ACC112 (cell line): ENCODE measurements at regions not wholly inside any gene's neighbourhood (a gene's known extent, or its start where the extent isn't known, plus 50 kb on each side); places are given as distances from the start of the nearest gene placed in this dataset.

Experiments used
- H2AFZ ChIP-seq: fragments of 200-600 bp; sonication (generic); one replicate; pipeline ENCODE4 v1.6.0; 2017; ENCODE audit warnings: antibody characterized with exemption, low read length; ENCODE audit not compliant: unreplicated experiment
- H3K27ac ChIP-seq: fragments of 200-600 bp; sonication (generic); 2 replicates; pipeline ENCODE4 v1.5.1; 2014; ENCODE audit warnings: low read depth, mild to moderate bottlenecking, antibody characterized with exemption, low read length, moderate library complexity
- H3K27me3 ChIP-seq: fragments of 200-600 bp; sonication (generic); 2 replicates; pipeline ENCODE4 v1.6.1; 2014; ENCODE audit warnings: mild to moderate bottlenecking, antibody characterized with exemption, low read length, moderate library complexity, mixed read lengths; ENCODE audit not compliant: insufficient read depth
- H3K36me3 ChIP-seq: fragments of 200-600 bp; sonication (generic); 2 replicates; pipeline ENCODE4 v1.6.1; 2016; ENCODE audit warnings: mild to moderate bottlenecking, antibody characterized with exemption, low read length, moderate library complexity, mixed read lengths; ENCODE audit not compliant: insufficient read depth
- H3K4me1 ChIP-seq: fragments of 200-600 bp; sonication (generic); one replicate; pipeline ENCODE4 v1.6.1; 2016; ENCODE audit warnings: low read length, mixed read lengths; ENCODE audit not compliant: insufficient read depth, unreplicated experiment, control insufficient read depth
- H3K4me3 ChIP-seq: fragments of 200-600 bp; sonication (generic); 2 replicates; pipeline ENCODE4 v1.5.1; 2014; ENCODE audit warnings: mild to moderate bottlenecking, low read depth, low read length
- H3K79me2 ChIP-seq: fragments of 200-600 bp; sonication (generic); one replicate; pipeline ENCODE4 v1.6.0; 2016; ENCODE audit warnings: low read length; ENCODE audit not compliant: control insufficient read depth, unreplicated experiment, insufficient read depth

- H3K79me2 ChIP-seq, result no peaks in the 10 kb centered on the region
- no peak overlapping the region for H3K4me3 ChIP-seq
- H3K27me3 ChIP-seq, result peaks cover 31% of the 10 kb centered on the region
- H3K4me1 ChIP-seq, result peaks cover 9% of the 10 kb centered on the region
- H3K27ac ChIP-seq, result no peak overlapping the region
- H3K36me3 ChIP-seq, result no peaks in the 10 kb centered on the region
- no peak overlapping the region for H2AFZ ChIP-seq
Measured at GRCh38 chr1:63112155-63112900, 210.0 kb upstream of the FOXD3 start.

- Histone ChIP-seq H2AFZ (peak overlapping the region; percentile 11), H3K36me3 (no peaks in the 10 kb centered on the region), H3K4me3 (no peak overlapping the region), H3K27ac (no peak overlapping the region), H3K27me3 (peaks cover 4% of the 10 kb centered on the region; the same call in 1 of the 2 replicates), H3K79me2 (no peaks in the 10 kb centered on the region), H3K4me1 (peaks cover 9% of the 10 kb centered on the region)
Measured at GRCh38 chr1:63115527-63115926, 206.8 kb upstream of the FOXD3 start.

DNA sequence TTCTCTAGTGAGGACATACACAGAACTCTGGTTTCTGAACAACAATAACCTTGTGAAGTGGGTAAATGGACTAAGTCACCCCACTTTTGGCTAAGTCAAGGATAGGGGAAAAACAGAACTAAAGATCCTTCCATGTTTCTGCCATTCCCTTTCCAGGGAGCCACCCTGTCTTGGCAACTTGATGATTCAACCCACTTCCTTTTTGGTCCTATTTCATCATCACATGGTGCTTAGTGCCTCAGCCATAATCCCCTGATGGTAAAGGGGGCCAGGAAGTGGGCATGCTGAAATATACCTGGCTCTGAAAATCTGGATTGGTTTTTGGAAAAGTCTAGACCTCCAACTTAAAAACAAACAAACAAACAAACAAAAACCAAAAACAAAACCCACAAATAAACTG is 206.4 kb upstream of the FOXD3 start:
- Histone ChIP-seq H3K27me3 (no peaks in the 10 kb centered on the region), H2AFZ (peak overlapping the region; percentile 11), H3K4me1 (peaks cover 9% of the 10 kb centered on the region), H3K36me3 (no peaks in the 10 kb centered on the region), H3K4me3 (no peak overlapping the region), H3K27ac (no peak overlapping the region), H3K79me2 (no peaks in the 10 kb centered on the region)

GRCh38 chr1:63119575-63120155 is 202.7 kb upstream of the FOXD3 start:
- H3K4me1 ChIP-seq, result peaks cover 14% of the 10 kb centered on the region
- no peak overlapping the region for H2AFZ ChIP-seq
- no peak overlapping the region for H3K27ac ChIP-seq
- H3K36me3 ChIP-seq, result no peaks in the 10 kb centered on the region
- H3K27me3 ChIP-seq, result no peaks in the 10 kb centered on the region
- H3K4me3 ChIP-seq, result no peak overlapping the region
- no peaks in the 10 kb centered on the region for H3K79me2 ChIP-seq

- no peaks in the 10 kb centered on the region for H3K36me3 ChIP-seq
- no peak overlapping the region for H3K27ac ChIP-seq
- no peak overlapping the region for H3K4me3 ChIP-seq
- H3K27me3 ChIP-seq, result no peaks in the 10 kb centered on the region
- no peak overlapping the region for H2AFZ ChIP-seq
- H3K4me1 ChIP-seq, result peaks cover 18% of the 10 kb centered on the region
- H3K79me2 ChIP-seq, result no peaks in the 10 kb centered on the region
Measured at GRCh38 chr1:63122079-63122478, 200.3 kb upstream of the FOXD3 start.

DNA sequence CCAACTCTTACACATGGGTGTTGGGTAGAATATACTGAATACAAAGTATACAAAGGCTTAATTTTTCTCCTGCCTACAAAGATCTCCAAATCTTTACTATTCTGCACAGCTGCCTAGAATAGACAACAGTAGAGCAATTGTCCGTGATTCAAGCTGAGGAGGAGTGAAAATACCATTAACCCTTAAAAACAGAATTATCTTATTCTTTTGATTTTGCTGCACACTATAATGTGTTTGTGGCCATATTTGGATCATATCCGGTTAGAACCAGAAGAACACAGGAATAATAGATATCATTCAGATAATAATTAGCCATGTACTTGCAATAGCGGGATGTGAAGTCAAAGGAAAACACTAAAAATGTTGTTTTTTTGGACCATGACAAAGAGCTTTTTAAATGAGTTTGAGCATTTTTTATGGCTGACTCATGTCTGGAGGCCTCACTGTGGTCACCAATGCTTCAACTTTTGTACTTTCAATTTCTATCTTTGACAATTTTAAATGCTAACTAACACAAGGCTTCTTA is 197.6 kb upstream of the FOXD3 start:
- Histone ChIP-seq H2AFZ (peak overlapping the region; percentile 67), H3K36me3 (no peaks in the 10 kb centered on the region)

DNA sequence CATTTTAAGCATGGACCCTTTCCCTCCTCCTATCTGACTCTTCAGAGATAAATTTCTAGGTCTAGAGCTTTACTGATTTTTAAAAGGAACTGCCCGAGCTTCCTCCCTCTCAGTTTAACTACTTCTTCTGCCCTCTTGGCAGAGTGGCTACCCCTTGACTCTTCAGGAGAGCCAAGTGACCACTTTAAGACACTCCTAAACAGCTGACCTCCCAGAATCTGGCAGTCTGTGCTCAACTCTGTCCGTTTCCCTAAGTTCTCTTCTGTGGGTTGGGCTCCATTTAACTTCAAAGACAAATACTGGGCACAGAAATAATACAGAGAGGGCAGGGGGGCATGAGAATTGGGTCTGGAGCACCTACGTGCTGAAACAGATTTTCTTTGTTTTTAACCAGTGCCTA is 196.3 kb upstream of the FOXD3 start:
- Histone ChIP-seq H3K4me3 (no peak overlapping the region), H3K4me1 (peaks cover 18% of the 10 kb centered on the region), H3K36me3 (no peaks in the 10 kb centered on the region), H3K79me2 (no peaks in the 10 kb centered on the region), H3K27me3 (no peaks in the 10 kb centered on the region), H3K27ac (no peak overlapping the region), H2AFZ (peak overlapping the region; percentile 61)

More for the DNA sequence above, 197.6 kb upstream of the FOXD3 start:
- no peaks in the 10 kb centered on the region for H3K79me2 ChIP-seq
- H3K27ac ChIP-seq, result peak overlapping the region; percentile 71
- no peaks in the 10 kb centered on the region for H3K27me3 ChIP-seq
- H3K4me1 ChIP-seq, result peaks cover 18% of the 10 kb centered on the region
- peak overlapping the region; percentile 66 for H3K4me3 ChIP-seq

GRCh38 chr1:63127376-63127775 is 195.0 kb upstream of the FOXD3 start:
- Histone ChIP-seq H3K27ac (no peak overlapping the region), H2AFZ (no peak overlapping the region), H3K79me2 (no peaks in the 10 kb centered on the region), H3K27me3 (no peaks in the 10 kb centered on the region), H3K4me1 (peaks cover 18% of the 10 kb centered on the region), H3K36me3 (no peaks in the 10 kb centered on the region), H3K4me3 (no peak overlapping the region)

GRCh38 chr1:63128556-63128955 is 193.8 kb upstream of the FOXD3 start:
- H3K79me2 ChIP-seq, result no peaks in the 10 kb centered on the region
- H3K4me1 ChIP-seq, result peaks cover 18% of the 10 kb centered on the region
- H3K27me3 ChIP-seq, result no peaks in the 10 kb centered on the region
- H3K36me3 ChIP-seq, result no peaks in the 10 kb centered on the region
- H3K4me3 ChIP-seq, result no peak overlapping the region
- no peak overlapping the region for H3K27ac ChIP-seq
- H2AFZ ChIP-seq, result no peak overlapping the region

DNA sequence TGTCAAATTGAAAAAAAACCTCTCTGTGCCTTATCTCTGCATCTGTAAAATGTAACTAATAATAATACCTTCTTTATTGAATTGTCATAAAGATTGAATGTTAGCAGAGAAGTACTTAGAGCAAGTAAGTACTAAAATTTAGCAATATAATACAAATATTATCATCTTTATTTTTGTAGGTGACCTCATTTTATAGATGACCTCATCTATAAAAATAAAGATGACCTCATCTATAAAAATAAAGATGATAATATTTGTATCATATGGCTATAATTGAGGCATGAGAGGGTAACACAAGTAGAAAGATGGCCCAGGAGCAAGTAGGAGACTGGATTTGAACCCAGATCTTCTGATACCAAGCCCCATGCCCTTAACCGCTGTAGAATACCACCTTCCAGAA is 193.2 kb upstream of the FOXD3 start:
- H3K27me3 ChIP-seq, result no peaks in the 10 kb centered on the region
- no peak overlapping the region for H2AFZ ChIP-seq
- H3K4me3 ChIP-seq, result no peak overlapping the region
- H3K27ac ChIP-seq, result no peak overlapping the region
- no peaks in the 10 kb centered on the region for H3K36me3 ChIP-seq
- peaks cover 15% of the 10 kb centered on the region for H3K4me1 ChIP-seq
- no peaks in the 10 kb centered on the region for H3K79me2 ChIP-seq

DNA sequence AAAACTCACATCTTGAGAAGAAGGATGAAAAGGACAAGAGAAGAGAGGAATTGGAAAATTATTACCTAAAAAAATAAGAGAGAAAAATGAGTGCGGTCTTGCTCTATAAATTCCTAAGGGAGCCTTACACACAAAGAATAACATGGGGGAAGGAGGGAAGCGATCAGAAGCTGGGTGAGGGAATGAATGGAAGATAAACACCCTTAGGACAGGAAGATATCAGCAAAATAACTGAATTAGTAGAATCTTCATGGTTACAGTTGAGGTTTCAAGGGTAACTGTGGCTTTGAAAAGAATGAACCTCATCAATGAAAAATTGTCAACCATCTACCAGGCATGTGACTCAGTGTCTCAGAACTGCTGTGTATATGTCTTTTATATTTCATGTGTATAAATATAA is 192.5 kb upstream of the FOXD3 start:
- no peaks in the 10 kb centered on the region for H3K27me3 ChIP-seq
- no peak overlapping the region for H3K4me3 ChIP-seq
- no peak overlapping the region for H3K27ac ChIP-seq
- no peak overlapping the region for H2AFZ ChIP-seq
- H3K36me3 ChIP-seq, result no peaks in the 10 kb centered on the region
- H3K79me2 ChIP-seq, result no peaks in the 10 kb centered on the region
- peaks cover 9% of the 10 kb centered on the region for H3K4me1 ChIP-seq
